ENCODE measurements at regions not wholly inside any gene's neighbourhood (a gene's known extent, or its start where the extent isn't known, plus 50 kb on each side); places are given as distances from the start of the nearest gene placed in this dataset.
"Not testable (repeated sequence)": the region's sequence is repeated elsewhere in the genome, so short reads cannot be mapped to it uniquely, and the experiment has no call there.

DNA sequence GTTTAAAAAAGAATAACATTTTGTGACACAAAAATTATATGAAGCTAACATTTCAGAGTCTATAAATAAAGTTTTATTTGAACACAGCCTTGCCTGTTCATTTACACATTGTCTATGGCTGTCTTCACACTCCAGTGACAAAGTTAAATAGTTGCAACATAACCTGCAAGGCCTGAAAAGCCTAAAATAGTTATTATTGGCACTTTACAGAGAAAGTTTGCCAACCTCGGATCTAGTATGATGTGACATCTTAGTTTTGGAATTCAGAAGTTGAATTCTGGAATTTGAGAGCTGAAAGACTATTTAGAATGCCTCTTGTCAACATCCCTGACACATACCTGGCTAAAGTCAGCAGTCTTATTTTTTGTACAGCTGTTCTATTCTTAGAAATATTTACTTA is 68.3 kb downstream of the DYRK2 start:
- no peak for DNase-seq (ENCODE audit: low read depth, low spot score)

DNA sequence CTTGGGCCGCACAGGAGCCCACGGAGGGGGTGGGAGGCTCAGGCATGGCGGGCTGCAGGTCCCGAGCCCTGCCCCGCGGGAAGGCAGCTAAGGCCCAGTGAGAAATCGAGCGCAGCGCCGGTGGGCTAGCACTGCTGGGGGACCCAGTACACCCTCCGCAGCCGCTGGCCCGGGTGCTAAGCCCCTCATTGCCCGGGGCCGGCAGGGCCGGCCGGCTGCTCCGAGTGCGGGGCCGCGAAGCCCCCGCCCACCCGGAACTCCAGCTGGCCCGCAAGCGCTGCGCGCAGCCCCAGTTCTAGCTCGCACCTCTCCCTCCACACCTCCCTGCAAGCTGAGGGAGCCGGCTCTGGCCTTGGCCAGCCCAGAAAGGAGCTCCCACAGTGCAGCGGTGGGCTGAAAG is 70.8 kb downstream of the DYRK2 start:
- DNase-seq (ENCODE audit: low read depth, low spot score) = not testable (repeated sequence)

DNA sequence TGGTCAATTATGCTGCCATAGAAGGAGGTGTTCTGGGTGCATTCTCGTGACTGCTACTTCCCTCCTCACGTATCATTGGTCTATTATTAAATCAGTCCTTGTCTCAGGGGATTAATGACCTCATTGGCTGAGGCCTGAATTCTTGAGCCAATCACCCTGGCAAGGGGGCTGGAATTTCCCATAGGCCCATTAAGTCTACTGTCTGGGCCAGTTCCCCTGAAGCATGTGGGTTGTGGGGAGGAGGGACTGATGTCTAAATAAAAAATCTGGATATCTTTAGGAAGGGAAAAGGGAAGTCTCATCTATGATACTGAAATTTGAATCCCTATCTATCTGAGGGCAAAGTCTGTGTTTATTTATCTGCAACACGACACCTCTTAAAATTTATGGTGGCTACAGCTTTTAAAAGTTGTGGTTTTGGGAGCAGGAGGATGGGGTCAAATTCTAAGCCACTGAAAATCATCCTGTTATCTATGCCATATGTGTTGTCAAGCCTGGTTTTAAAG is 71.9 kb downstream of the DYRK2 start:
- DNase-seq (ENCODE audit: low read depth, low spot score) = no peak

DNA sequence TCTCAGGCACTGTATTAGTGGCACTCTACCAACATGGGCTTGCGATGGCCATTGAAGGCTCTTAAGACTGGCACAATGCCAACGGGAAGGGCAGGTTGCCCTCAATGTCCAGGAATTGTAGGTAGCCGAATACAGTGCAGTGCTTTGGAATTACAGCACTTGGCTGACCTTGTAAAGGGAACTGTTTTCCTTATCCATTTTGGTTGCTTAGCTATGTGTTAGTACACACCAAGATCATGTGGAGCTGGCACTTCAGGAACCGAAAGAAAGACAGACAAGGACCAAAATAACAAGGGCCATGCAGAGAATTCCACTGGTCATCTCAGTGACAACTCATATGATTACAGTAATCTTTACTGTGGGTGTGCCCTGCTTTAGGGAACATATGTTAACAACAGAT is 72.7 kb downstream of the DYRK2 start:
- DNase-seq (ENCODE audit: low read depth, low spot score) = no peak

DNA sequence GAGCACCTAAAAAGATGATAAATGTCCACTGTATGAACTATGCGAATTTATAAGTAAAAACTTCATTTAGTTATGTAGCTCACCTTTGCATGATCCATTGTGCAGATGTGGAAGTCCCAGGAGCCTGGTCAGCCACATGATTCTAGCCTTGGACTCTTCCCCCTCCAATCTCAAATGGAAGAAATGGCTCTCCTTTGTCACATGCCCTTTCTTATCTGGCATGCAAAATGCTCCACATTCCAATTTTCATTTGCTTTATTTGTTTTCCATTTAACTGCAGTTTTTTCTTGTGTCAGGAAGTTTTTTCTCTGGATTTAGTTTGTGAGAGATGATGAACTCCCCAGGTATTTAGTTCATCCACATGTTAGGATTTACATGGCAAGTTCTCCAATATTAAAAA is 73.8 kb downstream of the DYRK2 start:
- no peak for DNase-seq (ENCODE audit: low read depth, low spot score)

GRCh38 chr12:67726868-67727267 is 78.3 kb downstream of the DYRK2 start:
- no peak for DNase-seq (ENCODE audit: low read depth, low spot score)

DNA sequence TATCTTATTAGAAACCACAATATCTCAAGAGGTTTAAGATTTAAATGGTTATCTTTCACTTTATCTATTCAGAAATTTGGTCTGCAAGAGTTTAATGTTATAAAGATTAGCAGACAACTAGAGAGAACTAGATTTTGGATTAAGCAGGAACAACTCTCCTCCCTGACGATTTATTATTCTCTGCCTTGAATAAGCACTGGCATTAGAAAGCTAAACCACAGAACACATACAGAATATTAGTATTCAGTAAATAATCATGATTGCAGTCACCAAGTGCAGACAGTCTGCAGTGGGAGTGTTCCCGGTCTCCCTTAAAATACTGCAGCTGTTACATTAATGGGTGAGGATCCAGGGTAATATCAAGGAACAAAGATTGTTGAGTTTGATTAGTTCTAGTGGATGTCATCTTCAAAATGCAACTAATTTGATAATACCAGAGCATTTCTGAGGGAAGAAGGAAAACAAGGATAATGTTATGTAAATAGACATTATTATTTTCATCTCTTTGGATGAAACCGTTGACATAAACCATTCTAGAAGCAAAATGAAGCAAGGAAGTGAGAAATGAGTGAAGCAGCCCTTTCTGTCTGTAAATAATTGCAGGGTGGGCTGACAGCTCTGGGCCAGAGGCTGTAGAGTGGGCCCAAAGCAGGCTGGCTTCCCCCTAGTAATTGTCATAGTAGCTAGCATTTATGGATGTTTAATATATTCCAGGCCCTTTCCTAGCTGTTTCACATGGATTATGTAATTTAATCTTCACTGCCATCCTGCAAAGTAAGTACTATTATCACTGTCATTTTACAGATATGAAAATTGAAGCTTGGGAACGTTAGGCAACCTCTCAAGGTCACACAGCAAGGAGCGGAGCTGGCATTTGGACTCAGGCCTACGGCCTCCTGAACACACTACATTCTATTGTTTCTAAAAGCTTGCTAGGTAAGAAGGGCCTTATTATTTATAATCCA is 79.4 kb downstream of the DYRK2 start:
- DNase-seq (ENCODE audit: low read depth, low spot score) = no peak

- no peak for DNase-seq (ENCODE audit: low read depth, low spot score)
These were observed 84.3 kb downstream of the DYRK2 start for GRCh38 chr12:67732857-67733256.

GRCh38 chr12:67735868-67736267 is 87.3 kb downstream of the DYRK2 start:
- DNase-seq (ENCODE audit: low read depth, low spot score) = no peak

GRCh38 chr12:67740711-67741110 is 92.2 kb downstream of the DYRK2 start:
- no peak for DNase-seq (ENCODE audit: low read depth, low spot score)

DNA sequence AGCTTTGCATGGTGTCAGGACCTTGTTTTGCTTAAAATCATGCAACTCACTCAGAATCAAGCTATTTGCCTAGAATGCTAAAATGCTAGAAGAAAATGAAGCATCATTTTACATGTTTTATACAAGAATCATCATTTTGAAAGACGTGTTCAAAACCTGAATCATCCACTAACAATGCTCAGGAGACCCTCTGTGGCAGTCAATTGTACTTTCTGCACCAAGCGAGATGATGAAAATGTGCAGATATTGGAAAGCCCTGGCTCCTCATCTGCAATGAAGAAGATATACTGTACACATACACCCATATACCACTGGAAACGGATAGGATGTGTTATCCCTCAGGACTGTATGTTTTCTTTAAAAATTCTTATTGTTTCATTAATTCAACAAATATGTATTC is 92.7 kb downstream of the DYRK2 start:
- no peak for DNase-seq (ENCODE audit: low read depth, low spot score)

- no peak for DNase-seq (ENCODE audit: low read depth, low spot score)
These were observed 93.9 kb downstream of the DYRK2 start for GRCh38 chr12:67742461-67742860.

- no peak for DNase-seq (ENCODE audit: low read depth, low spot score)
These were observed 99.6 kb downstream of the DYRK2 start for GRCh38 chr12:67747869-67748742.

DNA sequence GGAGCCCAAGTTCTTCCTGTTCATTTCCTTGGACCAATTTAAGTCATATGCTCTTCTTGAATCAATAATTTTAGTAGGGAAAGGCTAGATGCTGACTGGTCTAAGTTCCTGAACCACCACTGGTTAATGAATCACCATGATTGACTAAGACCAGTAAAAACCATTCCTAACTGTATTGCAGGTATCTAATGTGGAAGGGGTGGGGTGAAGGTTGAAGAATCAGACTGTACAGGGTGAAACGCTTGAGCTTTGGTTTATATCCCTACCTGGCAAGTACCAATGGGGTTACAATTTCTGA is 100.1 kb downstream of the DYRK2 start:
- no peak for DNase-seq (ENCODE audit: low read depth, low spot score)

DNA sequence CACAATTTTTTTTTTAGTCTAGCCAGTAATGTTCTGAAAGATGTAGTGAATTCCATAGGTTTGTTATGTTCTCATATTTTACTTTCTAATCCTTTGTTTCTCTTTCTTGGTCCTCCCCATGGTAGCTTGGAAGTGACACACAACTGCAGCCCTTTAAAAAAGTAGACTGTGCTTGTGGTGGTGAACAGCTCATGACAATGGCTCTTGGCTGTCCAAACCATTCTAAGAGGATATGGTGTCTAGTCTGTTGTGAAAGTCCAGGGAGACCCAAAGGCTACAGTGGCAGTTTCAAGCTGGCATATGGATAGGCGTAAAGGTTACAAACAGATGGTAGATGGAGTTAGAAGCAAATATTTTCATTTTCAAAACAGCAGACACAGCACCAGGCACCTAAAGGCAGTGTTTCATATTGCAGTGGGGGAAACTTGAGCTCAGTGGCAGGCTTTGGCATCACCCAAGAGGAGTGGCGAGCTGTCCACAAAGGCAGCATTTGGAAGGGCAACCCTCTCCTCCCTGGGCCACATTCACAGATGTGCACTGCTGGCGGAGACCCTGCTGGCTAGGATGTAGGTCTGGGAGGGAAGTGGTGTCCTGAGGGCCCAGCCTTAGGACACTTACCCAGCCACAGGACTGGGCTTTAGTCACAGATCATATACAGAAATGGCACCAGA is 102.1 kb downstream of the DYRK2 start:
- no peak for DNase-seq (ENCODE audit: low read depth, low spot score)

- DNase-seq (ENCODE audit: low read depth, low spot score) = no peak
These were observed 102.9 kb downstream of the DYRK2 start for GRCh38 chr12:67751381-67751928.

DNA sequence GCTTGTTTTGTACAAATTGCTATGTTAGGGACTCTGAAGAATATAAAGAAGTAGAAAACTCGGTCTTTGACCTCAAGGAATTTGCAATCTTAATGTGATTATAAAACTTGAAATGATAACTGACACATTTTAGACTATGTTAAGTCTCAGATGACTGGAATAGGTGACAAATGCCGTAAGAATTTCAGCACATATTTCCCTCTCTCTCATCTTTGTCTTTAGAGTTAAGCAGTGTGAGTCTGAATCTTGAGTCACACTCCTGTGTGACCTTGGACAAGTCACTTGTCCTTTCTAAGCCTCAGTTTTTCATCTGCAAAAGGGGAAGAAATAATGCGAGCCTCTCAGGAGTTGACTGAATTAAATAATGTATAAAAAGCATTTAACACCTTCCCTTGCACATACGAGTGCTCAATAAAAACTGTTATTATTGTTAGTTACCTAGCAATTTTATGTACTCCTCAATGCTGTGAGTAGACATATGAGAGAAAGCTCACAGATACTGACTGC is 103.7 kb downstream of the DYRK2 start:
- DNase-seq (ENCODE audit: low read depth, low spot score) = no peak

DNA sequence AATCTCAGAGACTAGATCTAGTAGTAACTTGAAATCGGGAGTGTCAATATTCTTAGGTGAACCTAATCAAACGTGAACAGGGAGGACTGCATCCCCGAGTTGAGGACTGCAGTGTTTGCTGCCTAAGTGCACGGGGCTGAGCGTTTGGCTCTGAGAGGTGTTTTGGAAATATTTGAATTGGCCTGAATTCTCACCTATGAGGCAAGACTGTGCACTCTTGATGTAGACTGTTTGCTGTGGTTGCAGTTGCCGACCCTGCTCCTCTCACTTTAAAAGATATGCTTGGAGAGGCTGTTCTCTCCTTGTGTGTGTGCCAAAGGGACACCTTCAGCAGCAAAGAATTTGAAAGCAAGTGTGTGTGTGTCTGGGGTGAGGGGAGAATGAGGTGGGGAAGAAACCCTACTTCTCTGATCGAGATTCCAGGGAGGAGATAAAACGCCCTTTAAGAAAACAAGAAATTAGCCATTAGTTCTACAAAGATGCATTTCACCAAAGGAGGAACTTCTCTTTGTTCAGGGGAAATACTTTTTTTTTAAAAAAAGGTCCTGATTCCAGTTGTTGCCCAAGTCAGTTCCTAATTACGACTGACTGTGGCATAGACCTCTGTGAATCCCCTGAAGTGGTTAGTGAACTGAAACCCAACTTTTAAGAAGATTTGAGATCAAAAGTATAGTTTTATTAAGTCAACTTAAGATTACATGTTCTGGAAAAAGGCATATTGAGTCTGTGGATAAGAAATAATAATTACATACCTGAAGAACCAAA is 106.6 kb downstream of the DYRK2 start:
- DNase-seq (ENCODE audit: low read depth, low spot score) = no peak

DNA sequence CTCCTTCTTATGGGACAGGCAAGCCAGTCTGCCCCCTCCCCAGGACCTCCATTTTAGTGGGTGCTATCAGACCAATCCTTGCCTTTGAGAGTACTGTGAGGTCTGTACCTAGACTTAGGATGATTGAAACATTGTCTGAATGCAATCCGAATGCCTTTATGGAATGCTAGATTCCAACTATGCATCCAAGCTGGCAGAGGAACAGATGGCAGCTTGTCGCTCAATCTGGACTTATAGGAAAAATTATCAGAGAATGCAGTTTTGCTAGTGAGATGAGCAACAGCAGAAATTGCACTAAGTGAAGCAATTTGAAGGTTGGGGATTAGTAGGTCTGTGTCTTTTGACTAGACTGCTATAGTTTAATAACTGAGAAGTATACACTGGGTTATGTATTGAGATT is 109.1 kb downstream of the DYRK2 start:
- no peak for DNase-seq (ENCODE audit: low read depth, low spot score)

- no peak for DNase-seq (ENCODE audit: low read depth, low spot score)
These were observed 109.6 kb downstream of the DYRK2 start for GRCh38 chr12:67758119-67758518.

DNA sequence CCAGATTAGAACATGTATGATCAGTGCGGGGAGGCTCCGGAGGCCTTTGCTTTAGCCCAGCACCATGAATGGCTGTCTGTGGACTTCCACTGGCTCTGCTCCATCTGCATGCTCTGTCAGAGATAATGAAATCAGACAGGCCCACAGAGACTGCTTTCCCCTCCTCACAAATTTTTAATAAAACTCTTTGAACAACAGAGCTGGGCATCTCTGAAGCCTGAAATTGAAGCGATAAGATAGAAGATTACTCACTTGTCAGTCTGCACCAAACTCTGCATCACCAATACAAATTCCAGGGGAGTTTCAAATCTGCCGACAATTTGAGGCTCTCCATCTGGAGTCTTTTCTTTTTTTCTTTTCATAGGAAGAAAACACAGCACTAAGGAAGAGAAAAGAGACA is 110.0 kb downstream of the DYRK2 start:
- no peak for DNase-seq (ENCODE audit: low read depth, low spot score)
